HG03060 (cell line): ENCODE measurements at regions not wholly inside any gene's neighbourhood (a gene's known extent, or its start where the extent isn't known, plus 50 kb on each side); places are given as distances from the start of the nearest gene placed in this dataset.
"Not testable (repeated sequence)": the region's sequence is repeated elsewhere in the genome, so short reads cannot be mapped to it uniquely, and the experiment has no call there.

Experiments
- ATAC-seq: cut with Tn5 transposase; IDR thresholded peaks from one replicate; pipeline ENCODE4 v1.9.1; 2021; ENCODE audit warnings: low read depth, moderate number of reproducible peaks; ENCODE audit not compliant: unreplicated experiment

- ATAC-seq, result no peak
These were observed 61.1 kb downstream of the MAD2L1 start for GRCh38 chr4:120005527-120005926.

DNA sequence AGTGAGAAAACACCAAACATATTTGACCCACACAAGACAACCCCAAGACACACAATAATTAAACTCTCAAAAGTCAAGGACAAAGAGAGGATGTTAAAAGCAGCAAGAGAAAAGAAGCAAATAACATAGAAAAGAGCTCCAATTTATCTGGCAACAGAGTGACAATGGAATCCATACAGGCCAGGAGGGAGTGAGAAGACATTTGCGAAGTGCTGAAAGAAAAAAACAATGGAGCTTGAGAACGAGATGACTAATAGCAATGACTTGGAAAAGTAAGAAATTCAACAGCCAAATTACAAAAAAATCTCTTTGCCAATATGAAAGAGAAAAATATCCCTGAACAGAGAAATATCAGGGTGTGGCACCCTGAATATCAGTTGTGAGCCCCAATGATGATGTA is 61.6 kb downstream of the MAD2L1 start:
- ATAC-seq, result no peak

GRCh38 chr4:120004054-120004453 is 62.6 kb downstream of the MAD2L1 start:
- ATAC-seq, result no peak

- ATAC-seq, result no peak
These were observed 63.5 kb downstream of the MAD2L1 start for GRCh38 chr4:120003193-120003592.

- no peak for ATAC-seq
These were observed 64.8 kb downstream of the MAD2L1 start for GRCh38 chr4:120001850-120002249.

GRCh38 chr4:120000591-120001296 is 65.9 kb downstream of the MAD2L1 start:
- ATAC-seq, result no peak

- ATAC-seq, result not testable (repeated sequence)
These were observed 70.6 kb downstream of the MAD2L1 start for GRCh38 chr4:119996024-119996423.

DNA sequence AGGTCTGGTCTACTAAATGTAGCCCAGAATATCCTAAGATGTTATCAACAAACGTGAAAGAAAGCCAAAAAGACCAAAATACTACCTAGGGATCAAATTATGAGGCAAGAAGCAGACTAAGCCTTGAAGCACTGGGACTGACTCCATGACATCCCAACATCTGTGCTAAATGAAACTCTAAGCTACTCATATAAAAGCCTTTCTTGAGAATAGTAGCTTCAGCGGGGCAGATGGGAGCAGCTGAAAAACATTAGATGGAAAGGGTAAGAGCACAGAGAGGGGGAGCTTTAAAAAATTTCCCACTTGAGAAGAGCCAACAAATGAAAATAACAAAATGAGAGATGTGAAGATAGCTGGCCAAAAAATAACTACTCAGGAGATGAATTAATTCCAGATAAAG is 81.7 kb downstream of the MAD2L1 start:
- ATAC-seq, result no peak

DNA sequence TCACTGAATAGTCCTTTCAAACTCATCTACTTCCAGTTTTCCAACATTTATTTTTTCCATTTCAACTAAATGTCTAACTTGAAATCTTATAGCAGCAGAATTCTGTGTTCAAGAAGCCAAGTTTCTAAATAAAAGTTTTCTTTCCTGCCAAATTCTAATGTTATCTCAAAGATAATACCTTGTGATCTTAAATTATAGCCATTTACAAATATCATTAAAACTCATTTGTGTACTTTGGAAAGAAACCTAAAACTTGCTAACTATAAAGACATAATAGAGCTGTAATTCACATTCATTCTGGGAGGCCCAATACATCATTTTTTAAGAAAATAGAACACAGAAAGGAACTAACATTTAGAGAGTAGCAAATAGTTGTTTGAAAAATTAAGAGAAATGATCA is 83.9 kb downstream of the MAD2L1 start:
- no peak for ATAC-seq

DNA sequence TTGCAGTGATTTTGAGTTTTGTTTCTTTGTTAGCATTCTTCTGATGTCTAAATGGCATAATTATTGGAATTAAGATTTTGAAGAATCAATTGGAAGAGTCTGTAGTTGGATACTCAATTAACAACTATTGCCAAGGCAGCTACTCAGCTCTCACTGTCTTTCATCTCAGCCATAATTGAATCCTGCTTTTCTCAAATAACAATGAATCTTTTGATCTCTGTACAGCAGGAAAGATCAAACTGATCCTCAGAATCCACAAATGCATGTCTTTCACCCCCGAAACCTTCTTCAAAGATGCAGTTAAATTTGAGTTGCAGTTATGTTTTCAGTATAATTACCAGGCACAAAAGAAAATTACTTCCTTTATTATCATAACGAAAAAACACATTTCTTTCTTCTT is 86.2 kb downstream of the MAD2L1 start:
- no peak for ATAC-seq

- ATAC-seq, result no peak
These were observed 89.3 kb downstream of the MAD2L1 start for GRCh38 chr4:119977076-119977940.

GRCh38 chr4:119971431-119972084 is 95.1 kb downstream of the MAD2L1 start:
- no peak for ATAC-seq

DNA sequence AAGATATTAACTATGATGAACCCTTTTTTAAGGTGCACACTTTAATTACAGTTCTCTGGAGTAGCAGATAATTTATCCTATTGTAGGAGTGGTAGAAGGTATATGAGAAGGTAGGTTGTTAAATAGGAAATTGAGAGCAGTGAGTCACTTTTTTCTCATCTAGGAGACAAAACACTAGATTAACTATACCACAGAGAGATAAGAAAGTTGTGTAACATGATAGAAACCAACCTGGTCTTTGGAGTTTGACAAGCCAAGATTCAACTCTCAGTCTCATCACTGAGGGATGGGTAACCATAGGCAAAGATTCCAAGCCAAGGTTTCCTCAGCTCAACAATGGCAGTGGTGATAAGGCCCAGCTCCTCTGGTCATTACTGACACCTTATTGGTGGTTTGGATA is 104.0 kb downstream of the MAD2L1 start:
- no peak for ATAC-seq

DNA sequence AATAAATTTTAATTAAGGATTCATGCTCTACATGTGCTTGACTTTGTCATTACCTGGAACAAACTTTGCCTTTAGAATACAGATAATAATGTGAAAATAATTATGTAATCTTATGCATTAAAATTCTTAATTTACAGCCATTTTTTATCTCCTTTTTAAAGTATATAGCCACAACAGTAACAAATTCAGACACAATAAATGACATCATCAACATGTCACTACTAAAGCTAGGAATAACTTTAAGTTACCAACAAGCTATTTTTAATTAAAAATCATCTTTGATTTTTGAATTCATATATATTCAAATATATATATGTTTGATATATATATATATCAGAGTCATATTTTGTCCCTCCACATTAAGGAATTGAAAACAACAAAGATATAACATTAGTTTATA is 107.7 kb downstream of the MAD2L1 start:
- no peak for ATAC-seq

GRCh38 chr4:119955256-119955655 is 111.4 kb downstream of the MAD2L1 start:
- ATAC-seq, result no peak

DNA sequence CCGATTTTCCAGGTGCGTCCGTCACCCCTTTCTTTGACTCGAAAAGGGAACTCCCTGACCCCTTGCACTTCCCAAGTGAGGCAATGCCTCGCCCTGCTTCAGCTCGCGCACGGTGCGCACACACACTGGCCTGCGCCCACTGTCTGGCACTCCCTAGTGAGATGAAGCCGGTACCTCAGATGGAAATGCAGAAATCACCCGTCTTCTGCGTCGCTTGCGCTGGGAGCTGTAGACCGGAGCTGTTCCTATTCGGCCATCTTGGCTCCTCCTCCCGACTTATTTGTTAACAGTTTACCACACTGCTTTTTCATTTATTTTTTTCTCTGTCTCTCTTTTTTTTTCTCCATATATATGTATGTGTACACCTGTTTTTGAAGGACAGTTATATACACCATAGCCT is 112.2 kb downstream of the MAD2L1 start:
- ATAC-seq, result not testable (repeated sequence)

DNA sequence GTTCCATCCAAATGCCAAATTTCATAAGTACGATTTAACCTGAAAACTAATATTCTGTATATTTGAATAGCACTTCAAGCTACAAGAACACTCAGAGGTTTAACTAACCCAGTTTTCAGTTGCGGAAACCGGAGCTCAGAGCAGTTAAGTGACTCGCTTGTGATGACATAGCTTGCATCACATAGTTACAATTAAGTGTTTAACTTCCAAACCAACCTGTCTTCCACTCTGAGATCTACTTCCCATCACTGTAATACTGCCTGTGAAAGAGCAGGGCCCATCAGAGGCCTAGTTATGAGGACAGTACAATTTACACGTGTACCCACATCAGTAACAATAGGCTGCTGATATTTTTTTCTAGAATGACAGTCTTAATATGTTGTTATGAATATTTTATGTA is 120.3 kb downstream of the MAD2L1 start:
- no peak for ATAC-seq

GRCh38 chr4:119942806-119943205 is 123.8 kb downstream of the MAD2L1 start:
- no peak for ATAC-seq

DNA sequence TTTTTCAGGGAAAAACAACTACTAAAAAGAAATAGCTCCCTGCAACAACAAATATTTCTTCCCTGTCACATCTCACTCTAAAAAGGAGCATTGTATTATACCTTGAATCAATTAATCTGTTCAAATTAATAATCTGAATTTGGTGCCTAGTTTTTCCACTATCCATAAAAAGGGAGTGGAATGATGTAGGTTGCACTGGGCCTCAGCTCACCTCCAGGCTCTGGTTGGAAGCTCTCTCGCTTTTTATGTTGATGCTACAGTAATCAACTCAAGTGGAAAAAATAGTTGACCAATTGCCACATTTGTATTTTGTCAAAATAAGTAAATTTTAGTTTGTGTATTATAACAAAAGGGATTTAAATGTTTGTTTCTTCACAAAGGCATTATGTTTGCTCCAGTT is 126.1 kb downstream of the MAD2L1 start:
- no peak for ATAC-seq

- no peak for ATAC-seq
These were observed 127.3 kb downstream of the MAD2L1 start for GRCh38 chr4:119939071-119939995.
